COR-L47 (cell line): ENCODE measurements at regions not wholly inside any gene's neighbourhood (a gene's known extent, or its start where the extent isn't known, plus 50 kb on each side); places are given as distances from the start of the nearest gene placed in this dataset.

Experiments
- DNase-seq: peaks from one replicate; lab custom pipeline; 2025; lab: John Stamatoyannopoulos, UW

DNA sequence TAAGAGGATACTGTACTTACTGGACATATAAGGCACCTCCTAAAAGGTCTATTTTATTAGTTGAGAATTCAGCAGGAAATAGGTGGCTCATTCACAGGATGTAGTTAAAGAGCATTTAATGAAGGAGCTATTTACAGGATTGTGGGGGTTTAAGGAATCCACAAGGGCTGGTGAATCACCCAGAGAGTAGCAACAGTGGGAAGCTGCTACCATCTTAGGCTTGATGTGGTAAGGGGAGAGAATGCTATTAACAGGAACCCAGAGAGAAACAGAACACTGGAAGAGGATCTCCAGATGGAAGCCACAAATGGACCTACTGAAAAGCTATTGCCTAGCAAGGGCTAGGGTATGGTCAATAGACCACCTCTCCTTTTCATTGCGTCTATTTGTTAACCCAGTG lies 52.0 kb upstream of the COL11A1 start:
- no peak for DNase-seq
